ENCODE measurements at regions not wholly inside any gene's neighbourhood (a gene's known extent, or its start where the extent isn't known, plus 50 kb on each side); places are given as distances from the start of the nearest gene placed in this dataset.

GRCh38 chr16:51705142-51705541 lies 554.1 kb upstream of the SALL1 start:
- no peak for DNase-seq

DNA sequence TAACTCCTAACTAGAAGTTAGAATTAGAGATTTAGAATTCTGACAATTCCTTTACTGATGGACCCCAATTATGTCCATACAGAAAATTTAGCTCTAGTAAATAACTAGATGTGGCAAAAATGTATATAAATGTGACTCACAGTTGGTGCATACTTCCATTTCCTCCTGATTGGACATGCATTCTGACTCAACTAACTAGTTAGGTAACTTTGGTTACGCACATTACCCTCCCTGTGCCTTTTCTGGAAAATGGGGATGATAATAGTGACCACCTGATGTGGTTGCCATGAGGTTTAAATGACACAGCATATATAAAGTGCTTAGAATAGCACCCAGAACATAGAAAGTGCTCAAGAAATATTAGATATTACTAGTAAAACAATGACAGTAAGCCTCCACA lies 550.0 kb upstream of the SALL1 start:
- DNase-seq, result no peak

DNA sequence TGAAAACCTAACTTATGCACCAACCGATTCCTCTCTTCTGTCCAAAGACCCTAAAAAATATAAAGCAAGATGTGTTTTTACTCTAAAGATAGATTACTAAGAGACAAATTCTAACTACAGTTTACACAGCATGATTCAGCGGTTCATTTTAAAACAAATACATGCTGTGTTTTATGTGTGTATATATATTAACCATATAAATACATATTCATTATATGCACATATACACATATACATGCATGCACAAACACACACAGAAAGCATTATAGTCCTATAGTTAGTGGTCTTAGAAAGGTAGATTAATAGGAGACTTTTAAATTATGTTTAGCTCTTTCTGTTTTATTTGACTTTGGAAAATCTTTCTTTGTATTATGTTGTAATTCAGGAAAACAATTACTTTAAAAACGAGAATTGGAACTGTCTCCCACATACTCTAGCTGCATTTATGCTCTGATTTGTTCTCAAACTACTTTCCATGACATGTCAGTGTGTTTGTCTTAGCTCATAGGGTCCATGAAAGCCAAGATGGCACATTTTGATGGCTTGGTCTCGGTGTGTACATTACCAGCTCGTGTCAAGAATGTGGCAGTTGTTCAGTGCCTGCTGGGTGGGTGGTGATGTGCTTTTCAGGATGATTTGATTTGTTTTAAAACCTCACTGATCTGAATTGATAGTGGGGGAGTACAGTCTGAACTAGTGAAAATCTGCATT lies 548.8 kb upstream of the SALL1 start:
- no peak for DNase-seq

DNA sequence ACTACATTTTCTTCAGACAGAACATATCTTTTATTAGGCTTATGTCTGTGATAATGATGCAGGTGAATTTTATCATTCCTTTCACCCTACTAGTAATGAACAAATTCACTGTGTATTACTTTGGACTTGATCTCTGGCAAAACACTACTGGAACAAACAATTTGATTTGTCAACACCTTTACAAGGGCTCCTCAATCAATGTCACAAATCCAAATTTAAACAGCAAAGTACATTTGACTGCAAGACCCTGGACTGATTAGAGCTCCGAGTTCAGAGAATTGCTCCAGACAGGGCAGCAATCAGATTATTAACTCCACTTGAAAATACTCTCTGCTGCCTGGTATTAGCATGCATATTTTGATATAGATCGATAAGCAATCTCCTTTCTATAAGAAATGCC lies 547.6 kb upstream of the SALL1 start:
- DNase-seq, result no peak

DNA sequence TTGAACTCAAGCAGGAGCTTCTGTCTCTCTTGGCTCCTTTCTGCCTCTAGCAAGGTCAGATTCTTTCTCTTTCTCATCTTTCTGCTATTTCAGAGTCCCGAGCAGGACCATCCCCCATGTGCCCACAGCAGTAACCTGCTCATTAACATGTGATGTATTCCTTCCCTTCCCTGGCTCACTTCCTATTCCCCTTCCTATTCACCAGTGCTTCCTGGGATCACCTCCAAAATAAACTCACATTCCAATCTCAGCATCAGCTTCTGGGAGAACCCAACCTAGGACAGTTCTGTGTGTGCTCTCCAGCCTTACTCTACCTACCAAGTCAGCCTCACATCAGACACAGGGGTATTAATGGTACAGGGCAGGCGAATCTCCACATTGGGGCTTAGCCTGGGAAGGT lies 546.4 kb upstream of the SALL1 start:
- DNase-seq, result no peak

GRCh38 chr16:51696376-51696775 lies 545.3 kb upstream of the SALL1 start:
- no peak for DNase-seq

DNA sequence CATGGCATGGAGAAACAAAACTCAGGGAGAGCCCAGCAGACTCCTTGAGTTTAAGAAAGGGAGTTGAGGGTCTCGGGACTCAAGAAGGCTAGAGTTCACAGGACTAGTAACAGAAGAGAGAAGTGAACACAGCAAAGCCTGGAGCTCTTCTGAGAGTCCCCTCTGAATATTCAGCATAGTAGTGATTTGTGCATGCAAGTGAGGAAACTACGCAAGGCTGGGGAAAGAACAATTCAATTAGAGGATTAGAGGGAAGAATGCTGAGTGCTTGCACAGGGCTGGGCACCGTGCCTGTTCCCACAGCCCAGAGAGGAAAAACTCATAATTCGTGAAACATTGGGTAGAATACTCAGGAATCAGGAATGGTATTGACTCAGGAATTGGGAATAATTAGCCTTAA lies 540.0 kb upstream of the SALL1 start:
- no peak for DNase-seq

DNA sequence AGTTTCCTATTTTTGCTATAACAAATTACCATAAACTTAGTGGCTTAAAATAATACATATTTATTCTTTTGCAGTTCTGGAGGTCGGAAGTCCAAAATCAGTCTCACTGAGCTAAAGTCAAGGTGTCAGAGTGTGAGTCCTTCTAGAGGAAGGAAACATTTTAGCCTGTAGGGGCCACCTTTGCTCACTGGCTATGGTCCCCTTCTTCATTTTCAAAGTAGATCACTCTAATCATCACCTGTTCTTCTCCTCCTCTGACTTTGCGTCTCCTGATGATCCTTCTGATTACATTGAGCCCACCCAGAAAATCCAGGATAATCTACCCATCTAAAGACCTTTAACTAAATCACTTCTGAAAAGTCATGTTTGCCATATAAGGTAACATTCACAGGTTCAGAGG lies 534.4 kb upstream of the SALL1 start:
- DNase-seq, result no peak

DNA sequence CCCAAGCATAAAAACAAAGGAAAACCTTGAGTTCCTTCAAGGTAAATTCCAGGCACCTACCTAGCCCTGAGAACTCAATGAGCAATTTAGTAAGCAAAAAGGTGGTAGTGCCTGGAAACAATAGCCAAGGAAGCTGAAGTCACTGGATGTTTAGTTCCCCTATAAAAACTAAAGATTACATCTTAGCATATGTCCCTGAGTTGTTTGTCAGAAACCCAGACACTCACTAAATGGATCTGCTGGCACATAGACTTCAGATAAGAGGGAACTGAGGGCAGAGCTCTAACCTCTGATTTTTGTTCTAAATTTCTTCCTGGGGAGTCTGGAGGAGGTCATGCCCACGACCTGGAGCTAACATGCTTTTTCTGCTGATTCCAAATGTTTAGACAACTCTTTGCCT lies 532.8 kb upstream of the SALL1 start:
- no peak for DNase-seq

DNA sequence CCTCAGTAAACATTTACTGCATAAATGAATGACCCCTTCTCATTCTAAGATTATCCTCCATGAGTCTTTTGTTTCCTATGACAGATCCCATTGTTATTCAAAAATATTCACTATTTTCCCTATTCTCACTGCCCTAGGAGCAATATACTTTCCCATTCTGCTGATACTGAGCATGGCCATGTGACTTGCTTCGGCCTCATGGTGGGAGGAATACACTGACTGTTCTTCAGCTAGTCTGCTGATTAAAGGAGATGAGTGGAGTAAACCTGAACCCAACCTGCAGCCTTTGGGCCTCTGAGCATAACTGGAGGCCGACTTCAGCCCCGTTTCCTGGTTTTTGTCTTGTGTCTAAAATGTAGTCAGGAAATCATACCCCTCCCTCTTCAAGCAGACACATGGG lies 531.8 kb upstream of the SALL1 start:
- no peak for DNase-seq

- DNase-seq, result no peak
Measured at GRCh38 chr16:51674615-51675014, 523.5 kb upstream of the SALL1 start.

GRCh38 chr16:51670527-51670926 lies 519.5 kb upstream of the SALL1 start:
- DNase-seq, result no peak

GRCh38 chr16:51666821-51667220 lies 515.8 kb upstream of the SALL1 start:
- DNase-seq, result no peak

GRCh38 chr16:51666074-51666473 lies 515.0 kb upstream of the SALL1 start:
- DNase-seq, result no peak

GRCh38 chr16:51665436-51665998 lies 514.4 kb upstream of the SALL1 start:
- no peak for DNase-seq

DNA sequence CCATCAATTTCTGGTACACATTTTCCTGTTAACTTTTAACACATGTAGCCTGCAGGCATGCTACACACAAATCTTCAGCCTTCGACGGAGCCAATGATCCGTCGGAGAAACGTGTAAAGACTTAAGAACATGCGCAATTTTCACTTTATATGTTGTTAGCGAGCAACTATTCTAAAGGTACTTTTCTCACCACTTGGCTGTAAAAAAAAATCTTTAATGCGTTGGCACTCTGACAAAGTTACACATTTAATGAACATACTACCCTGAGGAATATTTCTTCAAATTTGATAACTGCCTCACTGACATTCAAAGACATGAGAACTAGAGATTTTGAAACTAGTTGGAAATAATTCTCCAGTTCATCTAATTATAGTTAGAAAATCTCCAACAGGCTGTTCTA lies 507.5 kb upstream of the SALL1 start:
- DNase-seq, result no peak

- no peak for DNase-seq
Measured at GRCh38 chr16:51657848-51658247, 506.8 kb upstream of the SALL1 start.

GRCh38 chr16:51655249-51655648 lies 504.2 kb upstream of the SALL1 start:
- no peak for DNase-seq

GRCh38 chr16:51651061-51651466 lies 500.0 kb upstream of the SALL1 start:
- no peak for DNase-seq

DNA sequence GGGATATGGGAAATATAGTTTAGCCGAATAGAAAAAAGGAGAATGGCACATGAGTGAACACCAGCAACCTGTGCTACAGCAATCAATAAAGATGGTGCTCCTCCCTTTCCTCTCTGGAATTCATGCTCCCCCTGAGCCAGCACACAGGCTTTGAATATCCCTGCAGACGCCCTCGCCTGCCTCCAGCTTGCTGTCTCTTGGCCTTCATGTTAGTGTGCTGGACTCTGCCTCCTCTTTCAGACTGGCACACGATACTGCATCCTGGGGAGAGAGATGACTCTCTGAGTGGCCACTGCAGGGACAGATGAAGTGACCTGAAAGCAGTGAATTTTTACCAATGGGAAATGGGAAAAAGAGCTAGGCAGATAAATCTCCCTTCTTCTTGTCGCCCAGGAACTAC lies 498.6 kb upstream of the SALL1 start:
- DNase-seq, result no peak

- no peak for DNase-seq
Measured at GRCh38 chr16:51648526-51648925, 497.5 kb upstream of the SALL1 start.

GRCh38 chr16:51641191-51641765 lies 490.2 kb upstream of the SALL1 start:
- no peak for DNase-seq

- no peak for DNase-seq
Measured at GRCh38 chr16:51640196-51640595, 489.1 kb upstream of the SALL1 start.

DNA sequence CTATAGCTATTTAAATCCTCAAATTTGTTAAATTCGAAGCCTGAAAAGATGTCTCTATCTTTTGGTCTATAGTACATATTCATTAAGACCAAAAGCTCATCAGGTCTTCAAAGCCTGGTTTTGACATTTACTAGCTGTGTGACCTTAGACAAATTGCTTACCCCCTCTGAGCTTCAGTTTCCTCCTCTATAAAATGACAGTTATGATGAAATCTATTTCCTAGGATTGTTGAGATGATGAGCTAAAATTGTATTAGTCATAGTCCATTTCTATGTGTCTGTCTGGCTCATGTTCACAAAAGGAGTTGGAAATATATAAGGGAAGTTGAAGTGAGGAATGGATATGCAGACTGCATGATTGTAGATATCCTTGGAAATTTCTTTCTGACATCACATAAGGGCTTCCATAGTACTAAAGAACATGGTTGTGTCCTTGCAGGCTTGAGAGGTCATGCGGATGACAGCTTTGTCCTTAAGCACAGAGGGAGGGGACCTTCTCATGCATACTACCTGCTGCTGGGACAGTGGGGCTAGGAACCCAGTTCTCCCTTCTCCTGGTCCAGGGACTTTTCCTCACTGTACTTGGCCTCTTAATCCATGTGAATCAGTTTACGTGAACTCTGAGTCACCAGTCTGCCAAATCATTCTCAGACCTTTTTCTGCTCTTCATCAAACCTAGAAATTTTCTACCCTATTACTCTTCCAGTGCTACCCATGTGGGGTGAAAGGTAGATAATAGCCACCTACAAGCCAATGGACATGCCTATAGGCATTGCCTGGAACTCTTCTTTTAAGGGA lies 487.5 kb upstream of the SALL1 start:
- DNase-seq, result no peak

All from CD4-positive, alpha-beta T cell treated with Interferon gamma for 1 hour (primary cell).